Activated CD4-positive, alpha-beta T cell treated with anti-CD3 and anti-CD28 coated beads, Interleukin-2, Interleukin-4, amounts not matched to agents 100 ng/mL and 50 ng/mL, durations not matched to agents 16 hours and 8 hours (primary cell): ENCODE measurements at regions not wholly inside any gene's neighbourhood (a gene's known extent, or its start where the extent isn't known, plus 50 kb on each side); places are given as distances from the start of the nearest gene placed in this dataset.

Experiments used
- DNase-seq: peaks from one replicate; pipeline ENCODE4 v3.0.0-alpha.2; 2020; ENCODE audit warnings: low spot score

DNA sequence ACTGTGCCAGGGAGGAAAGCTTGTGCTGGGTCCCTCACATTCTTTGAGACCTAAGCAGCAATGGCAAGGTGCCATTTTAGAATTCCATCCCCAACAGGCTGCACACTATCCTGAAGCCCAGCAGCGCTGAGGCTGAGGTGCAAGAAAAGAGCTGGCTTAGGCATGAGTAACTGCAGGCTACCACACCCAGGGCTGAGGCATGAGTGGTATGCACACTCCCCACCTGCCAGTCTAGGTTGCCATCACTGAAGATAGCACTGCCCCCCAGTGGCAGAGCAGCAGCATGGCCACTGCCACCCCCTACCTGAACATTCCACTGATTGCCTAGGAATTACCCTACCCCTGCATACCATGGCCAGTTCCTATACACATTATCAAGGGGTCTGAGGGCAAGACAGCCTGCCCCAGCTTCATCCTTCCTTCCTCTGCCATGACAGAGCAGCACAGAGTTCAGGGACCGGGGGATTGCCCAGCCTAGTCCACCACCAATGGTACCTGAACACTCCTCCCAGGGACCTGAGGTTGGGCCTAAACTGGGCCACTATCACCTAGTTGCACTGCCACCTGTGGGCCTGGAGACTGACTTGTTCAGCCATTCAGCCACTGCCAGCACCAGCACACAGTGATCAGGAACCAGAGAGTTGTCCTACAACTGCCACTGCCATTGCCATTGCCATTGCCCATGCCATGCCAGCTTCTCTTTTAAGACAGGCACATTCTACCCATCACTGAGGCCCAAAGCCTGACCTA, 129.8 kb downstream of the SATB1 start:
- peak; percentile 47 for DNase-seq

- no peak for DNase-seq
Measured at GRCh38 chr3:18290157-18290556, 135.0 kb downstream of the SATB1 start.

GRCh38 chr3:18288243-18288642, 136.9 kb downstream of the SATB1 start:
- no peak for DNase-seq

- no peak for DNase-seq
Measured at GRCh38 chr3:18284716-18285115, 140.4 kb downstream of the SATB1 start.

DNA sequence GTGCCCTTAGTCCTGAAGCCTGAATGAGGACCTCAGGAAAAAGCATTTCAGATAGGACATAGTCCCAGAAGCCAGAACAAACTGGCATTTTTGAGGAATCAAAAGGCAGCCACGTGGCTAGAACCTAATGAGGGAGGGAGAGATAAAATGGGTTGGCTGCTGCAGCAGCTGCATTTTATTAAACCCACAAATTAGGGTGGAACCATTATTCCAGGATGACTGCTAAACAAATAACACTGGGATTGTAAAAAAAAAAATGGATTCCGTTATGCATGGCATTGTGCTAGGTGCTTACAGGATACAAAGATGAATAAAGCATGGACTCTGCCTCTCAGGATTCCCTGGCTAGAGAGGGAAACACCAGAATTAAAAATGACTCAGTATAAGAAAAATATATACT, 141.5 kb downstream of the SATB1 start:
- DNase-seq: no peak

GRCh38 chr3:18282507-18282906, 142.6 kb downstream of the SATB1 start:
- DNase-seq: no peak

- DNase-seq: no peak
Measured at GRCh38 chr3:18279226-18279737, 145.9 kb downstream of the SATB1 start.

- DNase-seq: no peak
Measured at GRCh38 chr3:18264853-18265252, 160.3 kb downstream of the SATB1 start.

GRCh38 chr3:18264361-18264760, 160.8 kb downstream of the SATB1 start:
- DNase-seq: no peak

- no peak for DNase-seq
Measured at GRCh38 chr3:18258492-18258891, 166.6 kb downstream of the SATB1 start.

GRCh38 chr3:18252578-18252977, 172.6 kb downstream of the SATB1 start:
- DNase-seq: no peak

GRCh38 chr3:18250991-18251390, 174.1 kb downstream of the SATB1 start:
- DNase-seq: no peak

GRCh38 chr3:18249126-18249525, 176.0 kb downstream of the SATB1 start:
- DNase-seq: no peak

DNA sequence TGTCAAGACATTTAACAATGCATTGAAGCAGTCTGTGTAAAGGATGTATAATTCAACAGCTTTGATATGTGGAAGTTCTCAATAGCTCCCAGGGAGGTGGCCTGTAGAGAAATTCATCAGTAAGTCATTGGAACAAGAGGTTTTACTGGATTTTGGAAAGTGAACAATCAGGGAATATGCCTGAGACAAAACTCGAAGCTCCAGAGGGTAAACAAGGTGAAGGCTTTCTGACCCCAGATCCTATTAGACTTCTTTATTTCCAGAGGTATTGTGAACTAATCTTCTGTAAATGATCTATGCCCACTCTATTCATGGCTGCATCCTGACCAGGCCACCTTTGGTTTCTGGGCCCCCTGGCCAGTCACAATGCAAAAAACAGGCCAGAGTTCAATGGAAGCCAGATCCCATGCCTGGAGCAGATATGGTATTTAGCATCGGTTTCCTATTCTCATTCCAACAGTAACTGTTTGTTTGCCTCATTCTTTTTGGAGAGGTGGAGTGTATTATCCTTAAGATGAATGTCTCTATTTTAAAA, 177.3 kb downstream of the SATB1 start:
- no peak for DNase-seq

DNA sequence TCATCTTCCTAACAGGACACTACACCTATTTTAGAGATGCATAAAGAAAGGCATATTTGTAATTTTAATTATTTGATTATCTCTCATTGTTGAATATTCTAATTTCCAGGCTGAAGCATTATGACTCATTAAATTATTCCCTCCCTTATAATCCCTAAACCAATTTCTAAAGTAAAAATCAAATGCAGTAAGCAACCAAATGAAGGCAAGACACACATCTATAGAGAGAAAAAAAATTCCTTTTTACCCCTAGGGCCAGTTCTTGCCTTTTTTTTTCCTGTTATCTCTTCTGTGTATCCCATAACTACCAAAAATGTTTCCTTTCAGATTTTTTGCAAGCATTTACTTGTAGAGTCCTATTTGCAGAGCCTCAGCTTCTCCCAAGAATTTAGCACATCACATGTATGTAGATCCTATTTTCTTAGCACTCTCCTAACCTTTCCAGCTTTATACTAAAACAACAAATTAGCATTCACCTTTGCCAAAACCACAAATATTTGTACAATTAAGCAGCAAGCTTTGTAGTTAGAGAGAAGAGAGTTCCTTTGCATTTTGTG, 177.9 kb downstream of the SATB1 start:
- DNase-seq: no peak

GRCh38 chr3:18246336-18247060, 178.6 kb downstream of the SATB1 start:
- no peak for DNase-seq

GRCh38 chr3:18245721-18246120, 179.4 kb downstream of the SATB1 start:
- DNase-seq: peak; percentile 66

DNA sequence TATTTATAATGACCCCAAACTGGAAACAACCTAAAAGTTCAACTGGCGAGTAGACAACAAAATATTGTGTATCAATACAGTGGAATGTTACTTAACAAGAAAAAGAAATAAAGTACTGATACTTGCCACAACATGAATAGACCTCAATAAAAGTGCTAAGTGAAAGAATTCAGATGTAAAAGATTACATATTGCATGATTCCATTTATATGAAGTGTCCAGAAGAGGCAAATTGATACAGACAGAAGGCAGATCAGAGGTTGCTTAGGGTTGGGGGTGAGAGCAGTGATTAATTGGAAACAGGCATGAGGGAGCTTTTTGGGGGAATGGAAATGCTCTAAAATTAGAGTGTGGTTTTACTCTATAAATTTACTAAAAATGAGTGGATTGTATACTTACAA, 183.3 kb downstream of the SATB1 start:
- no peak for DNase-seq

GRCh38 chr3:18239674-18240073, 185.5 kb downstream of the SATB1 start:
- no peak for DNase-seq

GRCh38 chr3:18238746-18239331, 186.3 kb downstream of the SATB1 start:
- DNase-seq: no peak

GRCh38 chr3:18238332-18238731, 186.8 kb downstream of the SATB1 start:
- no peak for DNase-seq

DNA sequence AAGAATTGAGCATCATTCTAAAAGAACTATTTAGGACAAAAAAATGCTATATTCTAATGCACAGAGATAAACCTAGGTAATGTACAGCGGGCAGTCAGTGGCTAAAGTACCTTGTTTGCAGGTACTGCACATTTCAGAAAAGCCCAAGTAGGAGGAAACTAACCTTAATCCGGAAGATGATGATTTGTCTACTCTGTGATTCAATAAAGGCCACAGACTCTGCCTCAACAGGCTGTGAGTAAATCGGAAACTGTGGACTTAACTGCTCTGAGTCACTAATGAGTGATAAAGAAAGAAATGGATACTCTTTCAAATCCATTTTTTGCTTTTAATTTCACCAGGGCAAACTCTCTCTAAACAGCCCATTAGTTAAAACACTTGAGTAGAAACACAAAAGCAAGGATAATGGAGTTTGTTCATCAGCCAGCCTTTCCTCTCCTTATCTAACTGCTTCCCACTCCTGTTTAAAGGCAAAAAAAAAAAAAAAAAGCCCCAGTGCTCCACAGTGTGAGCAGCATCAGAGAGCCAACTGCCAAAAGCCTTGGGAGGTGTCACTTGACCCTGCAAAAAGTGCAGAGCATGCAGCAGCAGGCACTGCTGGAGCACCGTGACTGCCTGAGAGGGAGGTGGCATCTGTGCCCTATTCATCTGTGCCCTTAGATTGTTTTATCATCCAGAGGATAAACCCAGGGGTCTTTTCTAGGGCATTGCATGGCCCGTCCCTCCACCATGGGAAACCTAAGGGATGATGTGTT, 187.7 kb downstream of the SATB1 start:
- DNase-seq: peak; percentile 79
